GM12864 (cell line): ENCODE measurements at regions not wholly inside any gene's neighbourhood (a gene's known extent, or its start where the extent isn't known, plus 50 kb on each side); places are given as distances from the start of the nearest gene placed in this dataset.

Source experiments
- DNase-seq: peaks from one replicate; pipeline ENCODE4 v3.0.0-alpha.2; 2011; ENCODE audit warnings: low read depth
- H3K4me3 ChIP-seq: 2 replicates; pipeline ENCODE4 v1.5.1; 2011; ENCODE audit warnings: mild to moderate bottlenecking, low read depth, low read length, control low read depth
- TF ChIP-seq, protein P1 (sequence below): IDR thresholded peaks from 2 replicates; pipeline ENCODE4 v1.5.1; 2011; ENCODE audit warnings: low read depth, mild to moderate bottlenecking, moderate library complexity, low read length, control low read depth, inconsistent platforms; ENCODE audit errors: missing control alignments

DNA sequence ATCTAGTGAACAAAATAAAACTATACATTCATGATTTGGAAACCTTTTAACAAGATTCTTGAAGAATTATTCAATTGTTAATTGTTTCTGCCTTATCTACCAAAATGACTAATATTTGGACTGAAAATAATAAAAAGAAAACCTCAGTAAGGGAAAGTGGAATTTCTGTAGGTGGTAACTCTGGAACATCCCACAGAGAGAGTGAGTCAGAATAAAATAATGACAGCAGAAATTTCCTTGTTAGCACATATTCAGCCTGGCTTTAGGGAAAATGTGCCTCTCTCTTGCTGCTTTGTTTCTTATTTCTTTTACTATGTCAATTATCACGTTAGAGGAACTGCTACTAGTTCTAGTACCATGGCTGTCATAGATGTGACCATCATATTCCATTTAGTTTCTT lies 421.5 kb upstream of the GNPDA2 start:
- TF ChIP-seq, protein P1, sequence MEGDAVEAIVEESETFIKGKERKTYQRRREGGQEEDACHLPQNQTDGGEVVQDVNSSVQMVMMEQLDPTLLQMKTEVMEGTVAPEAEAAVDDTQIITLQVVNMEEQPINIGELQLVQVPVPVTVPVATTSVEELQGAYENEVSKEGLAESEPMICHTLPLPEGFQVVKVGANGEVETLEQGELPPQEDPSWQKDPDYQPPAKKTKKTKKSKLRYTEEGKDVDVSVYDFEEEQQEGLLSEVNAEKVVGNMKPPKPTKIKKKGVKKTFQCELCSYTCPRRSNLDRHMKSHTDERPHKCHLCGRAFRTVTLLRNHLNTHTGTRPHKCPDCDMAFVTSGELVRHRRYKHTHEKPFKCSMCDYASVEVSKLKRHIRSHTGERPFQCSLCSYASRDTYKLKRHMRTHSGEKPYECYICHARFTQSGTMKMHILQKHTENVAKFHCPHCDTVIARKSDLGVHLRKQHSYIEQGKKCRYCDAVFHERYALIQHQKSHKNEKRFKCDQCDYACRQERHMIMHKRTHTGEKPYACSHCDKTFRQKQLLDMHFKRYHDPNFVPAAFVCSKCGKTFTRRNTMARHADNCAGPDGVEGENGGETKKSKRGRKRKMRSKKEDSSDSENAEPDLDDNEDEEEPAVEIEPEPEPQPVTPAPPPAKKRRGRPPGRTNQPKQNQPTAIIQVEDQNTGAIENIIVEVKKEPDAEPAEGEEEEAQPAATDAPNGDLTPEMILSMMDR = no peak
- H3K4me3 ChIP-seq = no peak overlapping the region
- DNase-seq = no peak

DNA sequence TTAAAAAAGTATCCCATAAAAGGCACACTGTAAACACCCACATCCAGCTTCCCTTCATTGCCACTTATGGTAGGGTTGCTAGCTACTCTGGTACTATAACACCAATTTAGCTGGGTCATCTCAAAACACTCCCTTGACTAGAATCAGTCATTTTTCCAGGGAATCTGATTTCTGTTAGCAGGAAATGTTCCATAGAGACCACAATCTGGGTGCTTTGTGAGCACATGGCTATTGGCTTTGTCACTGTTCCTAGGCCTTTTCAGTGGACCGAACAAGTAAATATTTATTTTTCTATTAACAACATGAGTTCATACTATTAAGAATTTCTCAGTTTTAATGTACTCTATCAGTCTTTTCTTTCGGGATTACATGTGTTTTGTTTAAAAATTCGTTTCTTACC lies 404.7 kb upstream of the GNPDA2 start:
- H3K4me3 ChIP-seq = no peak overlapping the region
- TF ChIP-seq, protein P1 = no peak
- DNase-seq = no peak

DNA sequence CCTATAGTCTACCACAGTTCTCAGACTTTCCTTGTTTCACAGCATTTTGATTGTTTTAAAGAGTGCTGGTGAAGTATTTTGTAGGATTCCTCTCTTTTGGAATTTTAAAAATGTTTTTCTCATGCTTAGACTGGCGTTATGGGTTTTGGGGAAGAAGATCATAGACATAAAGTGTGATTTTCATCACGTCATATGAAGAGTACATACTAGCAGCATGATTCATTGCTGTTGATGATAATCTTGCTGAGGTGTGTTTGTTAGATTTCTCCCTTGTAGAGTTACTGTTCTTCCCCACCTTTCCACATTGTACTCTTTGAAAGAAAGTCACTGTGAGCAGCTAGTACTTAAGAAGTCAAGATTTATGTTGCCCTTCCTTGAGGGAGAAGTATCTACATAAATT lies 396.1 kb upstream of the GNPDA2 start:
- DNase-seq = no peak
- no peak overlapping the region for H3K4me3 ChIP-seq
- TF ChIP-seq, protein P1 = no peak

DNA sequence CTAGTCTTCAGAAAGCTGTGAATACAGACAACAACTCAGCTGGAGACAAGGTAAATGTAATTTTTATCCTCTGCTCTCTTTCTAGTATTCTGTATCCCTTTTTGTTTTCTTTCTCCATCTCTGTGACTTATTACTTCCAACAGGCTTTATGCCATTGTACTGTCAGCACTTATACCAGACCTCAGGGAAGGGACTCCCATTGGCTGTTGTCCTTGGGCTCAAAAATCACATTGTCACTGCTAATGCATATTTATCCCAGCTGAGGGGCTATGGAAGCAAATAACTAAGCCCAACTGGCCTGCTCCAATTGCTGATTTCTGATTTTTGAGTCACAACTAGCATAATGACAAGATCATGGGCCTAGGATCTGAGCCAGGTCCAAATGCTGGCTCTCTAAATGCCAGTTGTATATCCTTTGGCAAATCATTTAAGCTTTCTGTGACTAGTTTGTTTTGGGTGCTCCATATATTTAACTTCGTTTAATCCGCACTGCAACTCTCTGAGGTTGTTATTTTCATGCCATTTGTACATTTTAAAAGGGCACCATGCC lies 395.1 kb upstream of the GNPDA2 start:
- TF ChIP-seq, protein P1 = no peak
- H3K4me3 ChIP-seq = no peak overlapping the region
- DNase-seq = no peak

DNA sequence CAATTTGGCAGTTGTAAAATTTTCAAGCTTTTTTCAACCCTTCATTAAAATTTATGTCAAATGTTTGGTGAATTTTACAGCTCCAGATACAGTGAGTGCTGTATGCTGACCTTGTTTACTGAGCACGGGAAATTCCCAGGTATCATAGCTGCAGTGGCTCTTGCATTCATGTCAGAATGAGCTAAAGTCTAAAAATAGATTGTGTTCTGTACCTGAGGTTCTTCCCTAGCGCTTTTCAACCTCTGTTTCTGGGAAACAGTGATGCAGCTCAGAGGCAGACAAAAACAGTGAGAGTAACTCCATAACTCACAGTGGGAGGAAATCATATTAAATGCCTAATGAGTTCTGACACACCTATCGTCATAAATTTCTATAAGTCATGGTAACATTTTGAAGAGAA lies 393.8 kb upstream of the GNPDA2 start:
- no peak overlapping the region for H3K4me3 ChIP-seq
- no peak for DNase-seq
- TF ChIP-seq, protein P1 = no peak

DNA sequence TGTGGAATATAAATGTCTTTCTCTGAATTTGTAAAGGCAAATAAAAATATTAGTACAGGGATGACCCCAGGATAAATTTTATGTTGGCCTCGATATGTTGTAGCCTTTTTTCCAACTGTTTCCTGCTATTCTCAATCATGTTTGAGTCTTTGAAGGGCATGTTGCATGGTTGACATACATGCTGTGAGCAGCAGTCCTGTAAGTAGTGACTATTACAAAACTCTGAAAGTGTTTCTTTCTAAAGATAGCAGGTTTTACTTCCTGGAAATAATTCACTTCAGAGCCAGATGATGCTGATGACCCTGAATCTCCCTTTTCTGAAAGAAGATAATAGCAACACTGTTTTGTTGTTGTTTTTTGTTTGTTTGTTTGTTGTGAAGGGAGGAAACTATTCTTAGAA lies 393.0 kb upstream of the GNPDA2 start:
- H3K4me3 ChIP-seq = no peak overlapping the region
- no peak for DNase-seq
- TF ChIP-seq, protein P1 = no peak

DNA sequence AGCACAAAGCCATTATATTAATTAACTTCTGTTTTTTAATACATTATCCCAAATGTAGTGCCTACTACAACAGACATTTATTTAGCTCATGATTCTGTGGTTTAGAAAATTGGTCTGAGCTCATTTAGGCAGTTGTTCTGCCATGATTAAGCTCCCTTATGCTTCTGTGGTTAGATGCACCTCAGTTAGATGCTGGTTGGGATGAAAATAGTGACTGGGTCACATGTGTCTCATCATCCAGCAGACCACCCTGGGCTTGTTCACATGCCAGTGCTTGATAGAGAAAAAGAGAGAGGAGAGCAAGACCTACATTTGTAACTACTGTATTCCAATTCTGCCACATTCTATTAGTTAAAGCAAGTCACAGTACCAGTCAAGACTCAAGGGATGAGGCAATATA lies 376.4 kb upstream of the GNPDA2 start:
- DNase-seq = no peak
- TF ChIP-seq, protein P1 = no peak
- H3K4me3 ChIP-seq = no peak overlapping the region
